ENCODE measurements at regions not wholly inside any gene's neighbourhood (a gene's known extent, or its start where the extent isn't known, plus 50 kb on each side); places are given as distances from the start of the nearest gene placed in this dataset.

GRCh38 chr4:188495169-188495568 lies 355.9 kb downstream of the TRIML1 start:
- TF ChIP-seq CTCF (IDR thresholded peaks at IDR 0.05) (no peak), POLR2A (IDR thresholded peaks at IDR 0.05) (no peak), POLR2AphosphoS5 (IDR thresholded peaks at IDR 0.05; ENCODE audit: insufficient read depth in 1 of 2, low read depth in 1 of 2) (no peak)
